Immature natural killer cell (primary cell): ENCODE measurements at regions not wholly inside any gene's neighbourhood (a gene's known extent, or its start where the extent isn't known, plus 50 kb on each side); places are given as distances from the start of the nearest gene placed in this dataset.
"Not testable (repeated sequence)": the region's sequence is repeated elsewhere in the genome, so short reads cannot be mapped to it uniquely, and the experiment has no call there.

ENCODE experiments used
- DNase-seq, 3 donors: peaks; one replicate each; pipeline ENCODE4 v3.0.0; 2022; ENCODE audit warnings: mixed read lengths in 1 of 3
- H3K27ac Mint-ChIP-seq, 6 donors: one replicate each; pipeline ENCODE4 v1.8.0; 2020; ENCODE audit warnings: mixed read lengths in 6 of 6, mild to moderate bottlenecking in 5 of 6, inconsistent platforms in 4 of 6, moderate library complexity in 3 of 6
- H3K27me3 Mint-ChIP-seq, 3 donors: one replicate each; pipeline ENCODE4 v1.8.0; 2020 to 2021; ENCODE audit warnings: low read depth in 3 of 3, mild to moderate bottlenecking in 3 of 3, mixed read lengths in 3 of 3, moderate library complexity in 3 of 3, inconsistent platforms in 1 of 3
- H3K36me3 Mint-ChIP-seq, 3 donors: one replicate each; pipeline ENCODE4 v1.8.0; 2020; ENCODE audit warnings: mixed read lengths in 3 of 3, inconsistent platforms in 2 of 3, mild to moderate bottlenecking in 2 of 3
- H3K4me1 Mint-ChIP-seq, 2 donors: one replicate each; pipeline ENCODE4 v1.8.0; 2020; ENCODE audit warnings: inconsistent platforms in 2 of 2, mild to moderate bottlenecking in 2 of 2, mixed read lengths in 2 of 2, moderate library complexity in 1 of 2
- H3K4me3 Mint-ChIP-seq, 5 donors: one replicate each; pipeline ENCODE4 v1.8.0; 2020; ENCODE audit warnings: mild to moderate bottlenecking in 5 of 5, mixed read lengths in 5 of 5, inconsistent platforms in 3 of 5, moderate library complexity in 3 of 5
- H3K9me3 Mint-ChIP-seq, 6 donors: one replicate each; pipeline ENCODE4 v1.8.0; 2020; ENCODE audit warnings: mild to moderate bottlenecking in 6 of 6, mixed read lengths in 6 of 6, inconsistent platforms in 4 of 6, moderate library complexity in 3 of 6

DNA sequence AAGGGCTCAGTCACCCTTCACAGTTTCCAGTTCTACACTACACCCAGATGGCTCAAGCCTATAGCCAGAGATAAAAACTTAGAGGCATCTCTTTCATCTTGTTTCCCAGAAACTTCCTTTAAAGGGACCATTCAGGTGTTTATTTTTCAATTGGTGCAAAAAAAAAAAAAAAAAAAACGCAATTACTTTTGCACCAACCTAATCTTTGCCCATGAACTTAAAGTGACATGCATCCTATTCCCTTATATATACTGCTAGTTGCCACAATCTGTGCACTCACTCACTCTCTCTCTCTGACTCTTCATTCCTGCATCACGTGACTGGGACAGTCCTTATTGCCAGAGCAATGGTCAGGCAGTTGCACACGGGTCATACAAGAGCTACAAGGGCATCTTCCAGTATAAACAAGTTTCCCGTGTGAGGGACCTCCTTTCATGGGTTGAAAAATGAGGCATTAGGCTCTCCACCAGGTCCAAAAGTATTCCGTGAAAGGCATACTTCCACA is 789.4 kb downstream of the EPHA4 start:
- H3K9me3 Mint-ChIP-seq = peaks cover 0 to 6% (median 0%) of the 10 kb centered on the region in 6 donors
- no peak overlapping the region for H3K4me3 Mint-ChIP-seq
- no peaks in the 10 kb centered on the region for H3K36me3 Mint-ChIP-seq
- no peak overlapping the region for H3K27ac Mint-ChIP-seq
- no peaks in the 10 kb centered on the region for H3K4me1 Mint-ChIP-seq
- H3K27me3 Mint-ChIP-seq = peaks cover 0 to 4% (median 2%) of the 10 kb centered on the region in 3 donors
- DNase-seq = no peak

GRCh38 chr2:220783671-220784070 is 788.4 kb downstream of the EPHA4 start:
- no peaks in the 10 kb centered on the region for H3K4me1 Mint-ChIP-seq
- H3K27ac Mint-ChIP-seq = no peak overlapping the region
- no peaks in the 10 kb centered on the region for H3K36me3 Mint-ChIP-seq
- no peak for DNase-seq
- H3K9me3 Mint-ChIP-seq = peaks cover 0 to 6% (median 0%) of the 10 kb centered on the region in 6 donors
- H3K4me3 Mint-ChIP-seq = no peak overlapping the region
- H3K27me3 Mint-ChIP-seq = peaks cover 0 to 2% (median 2%) of the 10 kb centered on the region in 3 donors

DNA sequence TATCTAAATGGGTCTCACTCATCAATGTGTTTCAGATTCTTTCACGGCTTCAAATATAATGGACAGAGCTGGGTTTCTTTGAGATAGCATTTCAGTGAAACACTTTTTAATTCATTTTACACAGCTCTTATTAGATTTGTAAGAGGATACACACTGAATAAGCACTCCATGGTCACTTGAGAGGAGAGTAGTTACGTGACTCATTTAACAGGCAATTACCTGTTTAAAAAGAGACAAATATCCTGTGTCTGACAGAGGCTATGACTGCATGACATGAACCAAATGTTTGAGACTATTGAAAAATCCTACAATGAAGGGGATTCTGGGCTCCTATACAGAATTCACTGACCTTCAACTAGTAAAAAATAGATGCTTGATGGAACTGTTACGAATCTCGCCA is 786.9 kb downstream of the EPHA4 start:
- no peak overlapping the region for H3K27ac Mint-ChIP-seq
- peaks cover 0 to 2% (median 2%) of the 10 kb centered on the region in 3 donors for H3K27me3 Mint-ChIP-seq
- no peak overlapping the region for H3K4me3 Mint-ChIP-seq
- no peaks in the 10 kb centered on the region for H3K4me1 Mint-ChIP-seq
- no peak for DNase-seq
- peaks cover 0 to 3% (median 0%) of the 10 kb centered on the region in 6 donors for H3K9me3 Mint-ChIP-seq
- H3K36me3 Mint-ChIP-seq = no peaks in the 10 kb centered on the region

DNA sequence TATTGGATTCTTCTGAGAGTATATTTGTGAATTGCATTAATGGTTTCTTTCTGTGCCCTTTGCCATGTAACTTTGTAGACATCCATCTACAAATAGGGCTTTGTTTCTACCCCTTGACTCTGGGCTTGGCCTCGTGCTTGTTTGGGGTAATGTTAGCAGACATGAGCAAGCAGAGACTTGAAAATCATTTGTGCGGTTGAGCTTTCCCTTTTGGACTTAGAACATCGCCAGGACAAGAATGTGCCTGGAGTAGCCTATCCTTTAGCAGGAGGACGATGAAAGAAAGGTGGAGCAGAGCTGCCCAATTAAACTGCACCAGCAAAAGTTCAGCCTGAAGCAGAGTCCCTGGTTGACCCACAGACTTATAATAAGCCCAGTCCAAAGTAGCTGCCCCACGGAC is 785.9 kb downstream of the EPHA4 start:
- Mint-ChIP-seq H3K36me3 (no peaks in the 10 kb centered on the region), H3K4me1 (no peaks in the 10 kb centered on the region), H3K9me3 (peaks cover 0 to 3% (median 0%) of the 10 kb centered on the region in 6 donors), H3K27ac (no peak overlapping the region), H3K27me3 (peaks cover 0 to 2% (median 2%) of the 10 kb centered on the region in 3 donors), H3K4me3 (no peak overlapping the region)
- DNase-seq = no peak

GRCh38 chr2:220787251-220787650 is 784.9 kb downstream of the EPHA4 start:
- no peak overlapping the region for H3K27ac Mint-ChIP-seq
- H3K4me3 Mint-ChIP-seq = no peak overlapping the region
- H3K9me3 Mint-ChIP-seq = peaks cover 0 to 3% (median 0%) of the 10 kb centered on the region in 6 donors
- H3K4me1 Mint-ChIP-seq = no peaks in the 10 kb centered on the region
- H3K36me3 Mint-ChIP-seq = no peaks in the 10 kb centered on the region
- H3K27me3 Mint-ChIP-seq = peaks cover 0 to 2% (median 2%) of the 10 kb centered on the region in 3 donors
- no peak for DNase-seq

GRCh38 chr2:220789961-220790360 is 782.1 kb downstream of the EPHA4 start:
- Mint-ChIP-seq H3K9me3 (peaks cover 0 to 2% (median 0%) of the 10 kb centered on the region in 6 donors), H3K27me3 (peaks cover 0 to 5% (median 0%) of the 10 kb centered on the region in 3 donors), H3K27ac (no peak overlapping the region), H3K4me1 (no peaks in the 10 kb centered on the region), H3K36me3 (no peaks in the 10 kb centered on the region), H3K4me3 (no peak overlapping the region)
- no peak for DNase-seq

DNA sequence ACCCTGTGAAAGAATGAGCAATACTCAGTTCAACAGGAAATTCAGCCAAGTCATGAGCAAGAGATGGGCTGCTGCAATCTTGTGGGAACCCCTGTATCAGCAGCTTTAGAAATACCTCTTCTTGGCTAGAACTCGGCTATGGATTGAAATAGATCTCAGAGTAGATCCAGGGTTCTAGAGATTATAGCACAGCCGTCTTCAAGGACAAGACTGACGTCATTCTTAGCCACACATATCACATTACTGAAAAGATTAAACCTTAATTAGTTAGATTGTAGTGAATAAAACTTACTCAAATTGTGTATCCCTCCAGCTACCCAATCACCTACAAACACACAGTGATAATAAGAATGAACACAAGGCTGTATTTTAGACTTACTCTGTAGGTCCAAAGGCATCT is 776.4 kb downstream of the EPHA4 start:
- Mint-ChIP-seq H3K27me3 (peaks cover 0 to 4% (median 2%) of the 10 kb centered on the region in 3 donors), H3K9me3 (no peaks in the 10 kb centered on the region), H3K4me1 (no peaks in the 10 kb centered on the region), H3K36me3 (no peaks in the 10 kb centered on the region), H3K27ac (no peak overlapping the region), H3K4me3 (no peak overlapping the region)
- DNase-seq = no peak

- Mint-ChIP-seq H3K27ac (no peak overlapping the region), H3K27me3 (peaks cover 0 to 3% (median 2%) of the 10 kb centered on the region in 3 donors), H3K36me3 (no peaks in the 10 kb centered on the region), H3K4me3 (no peak overlapping the region), H3K9me3 (peaks cover 0 to 4% (median 0%) of the 10 kb centered on the region in 6 donors), H3K4me1 (no peaks in the 10 kb centered on the region)
- no peak for DNase-seq
Observed at GRCh38 chr2:220811115-220811514, 761.0 kb downstream of the EPHA4 start.

GRCh38 chr2:220811952-220812570 is 760.0 kb downstream of the EPHA4 start:
- no peak for DNase-seq
- Mint-ChIP-seq H3K36me3 (no peaks in the 10 kb centered on the region), H3K27me3 (peaks cover 0 to 2% (median 1%) of the 10 kb centered on the region in 3 donors), H3K4me1 (no peaks in the 10 kb centered on the region), H3K9me3 (no peaks in the 10 kb centered on the region), H3K4me3 (no peak overlapping the region), H3K27ac (no peak overlapping the region)

GRCh38 chr2:220814441-220814840 is 757.7 kb downstream of the EPHA4 start:
- Mint-ChIP-seq H3K4me1 (no peaks in the 10 kb centered on the region), H3K27me3 (peaks cover 0 to 2% (median 1%) of the 10 kb centered on the region in 3 donors), H3K9me3 (peaks cover 0 to 7% (median 0%) of the 10 kb centered on the region in 6 donors), H3K27ac (no peak overlapping the region), H3K4me3 (no peak overlapping the region), H3K36me3 (no peaks in the 10 kb centered on the region)
- DNase-seq = no peak

DNA sequence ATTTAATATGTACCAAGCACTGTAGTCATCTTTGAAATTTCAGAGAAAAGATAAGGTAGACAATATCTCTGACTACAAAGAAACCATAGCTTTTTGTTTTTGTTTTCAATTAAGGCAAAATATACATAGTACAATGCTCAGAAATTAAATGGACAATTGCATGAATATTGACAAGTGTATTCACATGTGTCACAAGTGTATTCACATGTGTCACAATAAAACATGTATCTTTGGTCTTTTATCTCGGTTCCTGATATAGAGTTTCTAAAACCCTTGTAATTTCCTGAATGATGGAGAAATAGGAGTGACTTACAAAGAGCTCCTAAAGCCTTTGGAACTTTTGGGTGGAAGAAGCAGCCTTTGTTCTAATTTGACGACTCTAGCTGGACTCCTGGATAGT is 756.4 kb downstream of the EPHA4 start:
- Mint-ChIP-seq H3K36me3 (no peaks in the 10 kb centered on the region), H3K4me3 (no peak overlapping the region), H3K9me3 (peaks cover 0 to 7% (median 0%) of the 10 kb centered on the region in 6 donors), H3K27me3 (peaks cover 0 to 2% (median 1%) of the 10 kb centered on the region in 3 donors), H3K27ac (no peak overlapping the region), H3K4me1 (no peaks in the 10 kb centered on the region)
- no peak for DNase-seq

DNA sequence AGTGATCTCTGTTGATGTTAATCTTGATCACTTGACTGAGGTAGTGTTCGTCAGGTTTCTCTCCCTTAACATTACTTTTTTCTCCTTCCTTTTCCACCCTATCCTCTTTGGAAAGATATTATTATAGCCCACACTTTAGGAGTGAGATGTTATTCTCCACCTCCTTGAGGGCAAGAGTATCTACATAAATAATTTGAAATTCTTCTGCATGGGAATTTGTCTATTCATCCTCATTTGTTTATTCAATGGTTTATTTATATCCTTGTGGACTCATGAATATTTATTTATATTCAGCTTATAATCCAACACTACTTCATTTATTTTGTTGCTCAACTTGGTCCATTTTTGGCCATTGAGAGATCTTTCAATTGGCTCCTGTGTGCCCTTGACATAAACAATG is 750.4 kb downstream of the EPHA4 start:
- Mint-ChIP-seq H3K27me3 (peaks cover 0 to 6% (median 0%) of the 10 kb centered on the region in 3 donors), H3K36me3 (no peaks in the 10 kb centered on the region), H3K27ac (no peak overlapping the region), H3K4me3 (no peak overlapping the region), H3K4me1 (no peaks in the 10 kb centered on the region), H3K9me3 (peaks cover 0 to 8% (median under 1%) of the 10 kb centered on the region in 6 donors)
- no peak for DNase-seq

- not testable (repeated sequence) for H3K27ac Mint-ChIP-seq, H3K4me1 Mint-ChIP-seq, H3K36me3 Mint-ChIP-seq, H3K27me3 Mint-ChIP-seq, H3K4me3 Mint-ChIP-seq, DNase-seq, H3K9me3 Mint-ChIP-seq
Observed at GRCh38 chr2:220823590-220823989, 748.5 kb downstream of the EPHA4 start.

DNA sequence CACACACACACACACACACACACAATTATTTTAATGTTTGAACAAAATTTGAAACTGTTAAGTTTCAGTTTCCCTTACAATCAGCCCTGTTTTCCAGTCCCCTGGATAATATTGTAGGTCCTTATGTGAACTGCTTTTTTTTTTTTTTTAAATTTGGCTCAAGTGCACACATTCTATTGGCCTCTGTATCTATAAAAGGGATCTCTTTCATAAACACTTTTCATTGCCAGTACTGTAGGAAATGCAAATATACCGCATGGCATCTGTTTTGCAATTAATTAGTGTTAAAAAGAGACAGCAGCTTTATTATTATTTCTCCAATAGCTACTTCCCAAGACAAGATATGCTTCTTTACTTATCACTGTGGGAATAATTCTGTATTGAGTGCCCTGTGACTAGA is 738.7 kb downstream of the EPHA4 start:
- H3K36me3 Mint-ChIP-seq = no peaks in the 10 kb centered on the region
- H3K4me1 Mint-ChIP-seq = no peaks in the 10 kb centered on the region
- H3K9me3 Mint-ChIP-seq = peaks cover 0 to 5% (median under 1%) of the 10 kb centered on the region in 6 donors
- no peak overlapping the region for H3K27ac Mint-ChIP-seq
- H3K27me3 Mint-ChIP-seq = peaks cover 1 to 5% (median 1%) of the 10 kb centered on the region in 3 donors
- H3K4me3 Mint-ChIP-seq = no peak overlapping the region
- DNase-seq = no peak

GRCh38 chr2:220835583-220835982 is 736.5 kb downstream of the EPHA4 start:
- no peak overlapping the region for H3K4me3 Mint-ChIP-seq
- no peaks in the 10 kb centered on the region for H3K4me1 Mint-ChIP-seq
- H3K27me3 Mint-ChIP-seq = peaks cover 0 to 7% (median 1%) of the 10 kb centered on the region in 3 donors
- H3K9me3 Mint-ChIP-seq = peaks cover 0 to 2% (median 0%) of the 10 kb centered on the region in 6 donors
- no peak for DNase-seq
- no peak overlapping the region for H3K27ac Mint-ChIP-seq
- no peaks in the 10 kb centered on the region for H3K36me3 Mint-ChIP-seq
